MM.1S (cell line): ENCODE measurements at regions not wholly inside any gene's neighbourhood (a gene's known extent, or its start where the extent isn't known, plus 50 kb on each side); places are given as distances from the start of the nearest gene placed in this dataset.
"Not testable (repeated sequence)": the region's sequence is repeated elsewhere in the genome, so short reads cannot be mapped to it uniquely, and the experiment has no call there.

ENCODE experiments used
- DNase-seq: peaks from one replicate; pipeline ENCODE4 v3.0.0-alpha.2; 2015
- H2AFZ ChIP-seq: fragments of 300-600 bp; sonication (generic); 2 replicates; pipeline ENCODE4 v1.6.0; 2016; ENCODE audit warnings: antibody characterized with exemption, low read length
- H3F3A ChIP-seq: fragments of 300-600 bp; sonication (generic); 2 replicates; pipeline ENCODE4 v1.6.1; 2016; ENCODE audit warnings: mild to moderate bottlenecking, antibody characterized with exemption, low read length, moderate library complexity, mixed read lengths; ENCODE audit not compliant: insufficient read depth
- H3K27ac ChIP-seq: fragments of 300-600 bp; sonication (generic); 2 replicates; pipeline ENCODE4 v1.5.1; 2016; ENCODE audit warnings: mild to moderate bottlenecking, low read length
- H3K27me3 ChIP-seq: fragments of 300-600 bp; sonication (generic); replicated peaks from 2 replicates; pipeline ENCODE4 v1.6.0; 2016; ENCODE audit warnings: low read length; ENCODE audit not compliant: insufficient read depth
- H3K36me3 ChIP-seq: fragments of 300-600 bp; sonication (generic); replicated peaks from 2 replicates; pipeline ENCODE4 v1.6.1; 2016; ENCODE audit warnings: mild to moderate bottlenecking, low read length, mixed read lengths; ENCODE audit not compliant: insufficient read depth
- H3K4me1 ChIP-seq: fragments of 300-600 bp; sonication (generic); 2 replicates; pipeline ENCODE4 v1.6.1; 2016; ENCODE audit warnings: low read length, mixed read lengths
- H3K4me2 ChIP-seq: fragments of 300-600 bp; sonication (generic); 2 replicates; pipeline ENCODE4 v1.6.0; 2016; ENCODE audit warnings: low read depth, low read length
- H3K4me3 ChIP-seq: fragments of 300-600 bp; sonication (generic); 2 replicates; pipeline ENCODE4 v1.5.1; 2016; ENCODE audit warnings: low read length, mixed read lengths
- H3K79me2 ChIP-seq: fragments of 300-600 bp; sonication (generic); 2 replicates; pipeline ENCODE4 v1.6.1; 2016; ENCODE audit warnings: mixed run types, low read length, mixed read lengths
- H3K9ac ChIP-seq: fragments of 300-600 bp; sonication (generic); 2 replicates; pipeline ENCODE4 v1.6.1; 2016; ENCODE audit warnings: low read length, mixed read lengths
- H3K9me2 ChIP-seq: fragments of 300-600 bp; sonication (generic); replicated peaks from 2 replicates; pipeline ENCODE4 v1.6.1; 2016; ENCODE audit warnings: mild to moderate bottlenecking, low read length, mixed read lengths; ENCODE audit not compliant: insufficient read depth
- H3K9me3 ChIP-seq: fragments of 300-600 bp; sonication (generic); replicated peaks from 2 replicates; pipeline ENCODE4 v1.6.1; 2016; ENCODE audit warnings: mild to moderate bottlenecking, low read length, mixed read lengths; ENCODE audit not compliant: insufficient read depth
- H4K20me1 ChIP-seq: fragments of 300-600 bp; sonication (generic); 2 replicates; pipeline ENCODE4 v1.6.1; 2016; ENCODE audit warnings: mild to moderate bottlenecking, low read length, moderate library complexity, mixed read lengths; ENCODE audit not compliant: insufficient read depth
- CTCF ChIP-seq: fragments of 300-600 bp; sonication (generic); IDR thresholded peaks from 2 replicates; pipeline ENCODE4 v1.5.1; 2016; ENCODE audit warnings: antibody characterized with exemption, low read length, mixed read lengths
- EZH2 ChIP-seq: fragments of 300-600 bp; sonication (generic); optimal IDR thresholded peaks from 2 replicates; pipeline ENCODE3; 2017; ENCODE audit warnings: low read depth, mild to moderate bottlenecking, antibody characterized with exemption, low read length, mixed read lengths
- EZH2phosphoT487 ChIP-seq: fragments of 300-600 bp; sonication (generic); IDR thresholded peaks from 2 replicates; pipeline ENCODE4 v1.6.1; 2018; ENCODE audit warnings: antibody characterized with exemption, low read length

- DNase-seq = no peak
- Histone ChIP-seq H3K4me2 (no peak overlapping the region), H3K79me2 (no peaks in the 10 kb centered on the region), H3K27me3 (peaks cover 45% of the 10 kb centered on the region), H2AFZ (no peak overlapping the region), H3K9me3 (no peaks in the 10 kb centered on the region), H3K4me3 (no peak overlapping the region), H3K4me1 (no peaks in the 10 kb centered on the region), H3F3A (no peaks in the 10 kb centered on the region), H4K20me1 (no peaks in the 10 kb centered on the region), H3K36me3 (no peaks in the 10 kb centered on the region), H3K9me2 (no peaks in the 10 kb centered on the region), H3K9ac (no peak overlapping the region), H3K27ac (no peak overlapping the region)
- TF ChIP-seq CTCF (no peak), EZH2phosphoT487 (no peak), EZH2 (no peak)
Observed at GRCh38 chr20:57770852-57771720, 61.3 kb upstream of the PMEPA1 start.

- H4K20me1 ChIP-seq, DNase-seq, H3K4me2 ChIP-seq, H3K9ac ChIP-seq, H3F3A ChIP-seq, H2AFZ ChIP-seq, H3K9me3 ChIP-seq, H3K4me3 ChIP-seq, H3K4me1 ChIP-seq, H3K36me3 ChIP-seq, H3K9me2 ChIP-seq, H3K79me2 ChIP-seq, H3K27ac ChIP-seq: not testable (repeated sequence)
- H3K27me3 ChIP-seq = peaks cover 38% of the 10 kb centered on the region
Observed at GRCh38 chr20:57770401-57770800, 60.6 kb upstream of the PMEPA1 start.

- DNase-seq = no peak
- Histone ChIP-seq H3K4me3 (no peak overlapping the region), H3K4me1 (no peaks in the 10 kb centered on the region)
Observed at GRCh38 chr20:57769756-57770155, 59.9 kb upstream of the PMEPA1 start.

More at GRCh38 chr20:57769756-57770155, 59.9 kb upstream of the PMEPA1 start:
- no peaks in the 10 kb centered on the region for H3K36me3 ChIP-seq
- no peaks in the 10 kb centered on the region for H3K9me2 ChIP-seq
- no peaks in the 10 kb centered on the region for H3K79me2 ChIP-seq
- no peaks in the 10 kb centered on the region for H3F3A ChIP-seq
- H3K27ac ChIP-seq = no peak overlapping the region
- H4K20me1 ChIP-seq = no peaks in the 10 kb centered on the region
- no peak overlapping the region for H3K9ac ChIP-seq
- no peak overlapping the region for H2AFZ ChIP-seq
- no peaks in the 10 kb centered on the region for H3K9me3 ChIP-seq
- TF ChIP-seq EZH2phosphoT487 (no peak), CTCF (no peak), EZH2 (no peak)
- peaks cover 32% of the 10 kb centered on the region for H3K27me3 ChIP-seq
- H3K4me2 ChIP-seq = no peak overlapping the region
